Stimulated activated CD4-positive, alpha-beta T cell treated with anti-CD3 and anti-CD28 coated beads, Interleukin-2, amount 100 ng/mL, for 48 hours (primary cell): ENCODE measurements at regions not wholly inside any gene's neighbourhood (a gene's known extent, or its start where the extent isn't known, plus 50 kb on each side); places are given as distances from the start of the nearest gene placed in this dataset.

Experiments
- DNase-seq, 2 donors: peaks; one replicate each; pipeline ENCODE4 v3.0.0-alpha.2; 2020

GRCh38 chr12:38139456-38139855 lies 177.1 kb upstream of the ALG10B start:
- DNase-seq, result no peak

GRCh38 chr12:38141239-38141638 lies 175.3 kb upstream of the ALG10B start:
- no peak for DNase-seq

- no peak for DNase-seq
These were observed 174.7 kb upstream of the ALG10B start for GRCh38 chr12:38141861-38142260.

DNA sequence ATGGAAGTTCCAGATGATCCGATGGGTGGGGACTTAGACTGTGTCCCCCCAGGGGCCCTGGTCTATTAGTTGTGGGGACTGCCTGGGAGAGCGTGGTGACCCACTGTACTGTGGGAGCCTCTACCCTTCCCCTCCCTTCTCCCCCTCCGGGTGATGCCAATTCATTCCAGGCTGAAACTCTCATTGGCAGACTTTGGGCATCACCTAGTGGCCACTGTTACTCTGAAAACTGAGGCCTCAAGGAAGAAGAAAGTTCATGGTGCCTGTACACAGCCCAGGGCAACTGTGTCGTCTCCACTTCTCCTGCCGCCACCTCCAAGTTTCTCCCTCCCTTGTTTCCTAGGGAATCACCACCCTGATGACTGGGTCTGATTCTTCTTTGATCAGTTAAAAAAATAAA lies 173.6 kb upstream of the ALG10B start:
- DNase-seq, result no peak

DNA sequence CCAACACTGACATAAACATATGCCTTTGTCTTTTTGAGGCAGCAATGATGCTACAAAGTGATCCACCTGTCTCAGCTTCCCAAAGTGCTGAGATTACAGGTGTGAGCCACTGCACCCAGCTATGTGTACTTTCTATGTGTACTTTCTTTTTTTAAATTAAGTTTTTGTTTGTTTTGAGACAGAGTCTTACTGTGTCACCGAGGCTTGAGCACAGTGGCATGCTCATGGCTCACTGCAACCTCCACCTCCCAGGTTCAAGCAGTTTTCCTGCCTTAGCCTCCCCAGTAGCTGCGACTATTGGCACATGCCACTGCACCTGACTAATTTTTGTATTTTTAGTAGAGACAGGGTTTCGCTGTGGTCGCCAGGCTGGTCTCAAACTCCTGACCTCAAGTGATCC lies 172.5 kb upstream of the ALG10B start:
- DNase-seq, result no peak

GRCh38 chr12:38144601-38145436 lies 171.8 kb upstream of the ALG10B start:
- DNase-seq, result no peak

GRCh38 chr12:38149395-38150073 lies 167.0 kb upstream of the ALG10B start:
- DNase-seq, result no peak

DNA sequence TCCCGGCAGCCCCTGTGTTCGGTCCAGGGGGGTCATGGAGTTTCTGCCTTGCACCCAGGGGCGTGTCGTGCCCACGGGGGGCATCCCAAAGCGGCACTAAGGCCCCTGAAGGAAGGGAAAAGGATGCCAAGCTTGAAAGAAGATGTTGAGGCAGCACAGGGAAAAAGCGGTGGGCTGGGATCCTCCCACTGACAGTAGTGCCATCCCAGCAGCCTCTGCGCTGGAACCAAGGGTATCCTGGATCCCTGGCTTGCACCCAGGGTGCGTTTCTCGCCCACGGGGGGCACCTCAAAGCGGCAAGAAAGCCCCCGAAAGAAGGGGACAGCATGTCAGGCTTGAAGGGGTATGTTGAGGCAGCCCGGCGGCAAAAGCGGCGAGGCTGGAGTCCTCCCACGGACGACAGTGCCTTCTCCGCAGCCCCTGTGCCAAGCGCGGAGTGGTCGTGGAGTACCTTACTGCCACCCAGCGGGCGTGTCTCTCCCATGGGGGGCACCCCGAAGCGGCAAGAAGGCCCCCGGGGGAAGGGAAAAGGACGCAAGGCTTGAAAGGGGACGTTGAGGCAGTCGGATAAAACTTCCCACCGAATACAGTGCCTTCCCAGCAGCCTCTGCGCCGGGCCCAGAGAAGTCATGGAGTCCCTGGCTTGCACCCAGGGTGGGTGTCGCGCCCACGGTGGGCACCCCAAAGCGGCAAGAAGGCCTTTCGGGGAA lies 164.4 kb upstream of the ALG10B start:
- no peak for DNase-seq

DNA sequence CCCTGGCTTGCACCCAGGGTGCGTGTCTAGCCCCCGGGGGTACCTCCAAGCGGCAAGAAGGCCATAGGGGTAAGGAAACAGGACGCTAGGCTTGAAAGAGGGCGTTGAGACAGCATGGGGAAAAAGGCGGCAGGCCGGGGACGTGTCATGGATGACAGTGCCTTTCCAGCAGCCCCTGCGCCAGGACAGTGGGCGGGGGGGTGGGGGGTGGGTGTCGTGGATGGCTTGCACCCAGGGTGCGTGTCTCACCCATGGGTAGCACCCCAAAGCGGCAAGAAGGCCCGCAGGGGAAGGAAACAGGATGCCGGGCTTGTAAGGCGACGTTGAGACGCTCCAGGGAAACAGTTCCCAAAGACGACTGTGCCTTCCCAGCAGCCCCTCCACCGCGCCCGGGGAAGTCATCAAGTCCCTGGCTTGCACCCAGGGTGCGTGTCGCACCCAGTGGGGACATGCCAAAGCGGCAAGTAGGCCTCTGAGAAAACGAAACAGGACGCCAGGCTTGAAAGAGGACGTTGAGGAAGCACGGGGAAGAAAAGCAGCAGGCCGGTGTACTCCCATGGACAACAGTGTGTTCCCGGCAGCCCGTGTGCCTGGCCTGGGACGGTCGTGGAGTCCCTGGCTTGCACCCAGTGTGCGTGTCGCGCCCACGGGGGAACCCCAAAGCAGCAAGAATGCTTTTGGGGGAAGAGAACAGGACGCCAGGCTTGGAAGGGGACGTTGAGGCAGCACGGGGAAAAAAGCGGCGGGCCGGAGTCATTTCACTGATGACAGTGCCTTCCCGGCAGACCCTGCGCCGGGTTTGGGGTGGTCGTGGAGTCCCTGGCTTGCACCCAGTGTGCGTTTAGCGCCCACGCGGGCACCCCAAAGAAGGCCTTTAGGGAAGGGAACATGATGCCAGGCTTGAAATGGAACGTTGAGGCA lies 163.5 kb upstream of the ALG10B start:
- DNase-seq, result no peak

- DNase-seq, result no peak
These were observed 162.9 kb upstream of the ALG10B start for GRCh38 chr12:38153737-38154061.

- DNase-seq, result no peak
These were observed 162.2 kb upstream of the ALG10B start for GRCh38 chr12:38154096-38155019.

DNA sequence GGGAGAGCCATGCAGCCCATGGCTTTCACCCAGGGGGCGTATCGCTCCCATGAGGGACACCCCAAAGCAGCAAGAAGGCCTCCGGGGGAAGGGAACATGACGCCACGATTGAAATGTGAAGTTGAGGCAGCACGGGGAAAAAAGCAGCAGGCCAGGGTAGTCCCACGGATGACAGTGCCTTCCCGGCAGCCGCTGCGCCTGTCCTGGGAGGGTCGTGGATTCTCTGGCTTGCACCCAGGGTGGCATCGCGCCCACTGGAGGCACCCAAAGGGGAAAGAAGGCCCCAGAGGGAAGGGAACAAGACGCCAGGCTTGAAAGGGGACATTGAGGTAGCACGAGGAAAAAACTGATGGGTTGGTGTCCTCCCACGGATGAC lies 161.6 kb upstream of the ALG10B start:
- no peak for DNase-seq

DNA sequence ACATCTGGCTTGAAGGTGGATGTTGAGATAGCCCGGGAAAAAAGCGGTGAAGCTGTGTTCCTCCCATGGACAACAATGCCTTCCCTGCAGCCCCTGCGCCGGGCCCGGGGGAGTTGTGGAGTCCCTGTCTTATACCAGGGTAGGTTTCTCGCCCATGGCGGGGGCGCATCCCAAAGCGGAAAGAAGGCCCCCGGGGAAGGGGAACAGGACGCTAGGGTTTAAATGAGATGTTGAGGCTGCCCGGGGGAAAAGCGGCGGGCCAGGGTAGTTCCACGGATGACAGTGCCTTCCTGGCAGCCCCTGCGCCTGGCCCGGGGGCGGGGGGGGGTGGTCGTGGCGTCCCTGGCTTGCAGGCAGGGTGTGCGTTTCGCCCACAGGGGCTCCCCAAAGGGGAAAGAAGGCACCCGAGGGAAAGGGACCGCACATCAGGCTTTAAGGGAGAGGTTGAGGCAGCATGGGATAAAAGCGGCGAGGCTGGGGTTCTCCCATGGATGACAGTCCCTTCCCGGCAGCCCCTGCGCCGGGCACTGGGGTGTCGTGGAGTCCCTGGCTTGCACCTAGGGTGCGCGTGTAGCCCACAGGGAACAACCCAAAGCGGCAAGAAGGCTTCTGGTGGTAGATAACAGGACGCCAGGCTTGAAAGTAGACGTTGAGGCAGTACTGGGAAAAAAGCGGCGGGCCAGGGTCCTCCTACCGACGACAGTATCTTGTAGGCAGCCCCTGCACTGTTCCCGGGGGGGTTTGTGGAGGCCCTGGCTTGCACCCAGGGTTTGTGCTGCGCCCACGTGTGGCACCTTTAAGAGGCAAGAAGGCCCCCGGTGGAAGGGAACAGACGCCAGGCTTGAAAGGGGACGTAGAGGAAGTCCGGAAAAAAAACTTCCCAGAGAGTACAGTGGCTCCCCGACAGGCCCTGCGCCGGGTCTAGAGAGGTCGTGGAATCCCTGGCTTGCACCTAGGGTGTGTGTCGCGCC lies 160.8 kb upstream of the ALG10B start:
- no peak for DNase-seq

DNA sequence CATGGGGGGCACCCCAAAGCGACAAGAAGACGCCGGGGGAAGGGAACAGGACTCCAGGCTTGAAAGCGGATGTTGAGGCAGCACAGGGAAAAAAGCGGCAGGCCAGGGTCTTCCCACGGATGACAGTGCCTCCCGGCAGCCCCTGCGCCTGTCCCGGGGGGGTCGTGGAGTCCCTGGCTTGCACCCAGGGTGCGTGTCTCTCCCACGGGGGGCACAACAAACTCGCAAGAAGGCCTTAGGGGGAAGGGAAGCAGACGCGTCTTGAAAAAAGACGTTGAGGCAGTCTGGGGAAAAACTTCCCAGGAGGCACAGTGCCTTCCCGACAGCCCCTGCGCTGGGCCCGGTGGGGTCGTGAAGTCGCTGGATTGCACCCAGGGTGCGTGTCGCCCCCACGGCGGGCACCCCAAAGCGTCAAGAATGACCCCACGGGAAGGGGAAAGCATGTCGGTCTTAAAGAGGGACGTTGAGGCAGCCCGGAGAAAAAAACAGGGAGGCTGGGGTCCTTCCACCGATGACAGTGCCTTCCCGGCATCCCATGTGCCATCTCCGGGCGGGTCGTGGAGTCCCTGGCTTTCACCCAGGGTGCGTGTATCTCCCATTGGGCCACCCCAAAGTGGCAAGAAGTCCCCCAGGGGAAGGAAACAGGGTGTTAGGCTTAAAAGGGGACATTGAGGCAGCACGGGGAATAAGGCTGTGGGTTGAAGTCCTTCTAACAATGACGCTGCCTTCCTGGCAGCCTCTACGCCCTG lies 159.9 kb upstream of the ALG10B start:
- DNase-seq, result no peak

- DNase-seq, result no peak
These were observed 159.2 kb upstream of the ALG10B start for GRCh38 chr12:38157274-38157932.

GRCh38 chr12:38157933-38158401 lies 158.6 kb upstream of the ALG10B start:
- no peak for DNase-seq

DNA sequence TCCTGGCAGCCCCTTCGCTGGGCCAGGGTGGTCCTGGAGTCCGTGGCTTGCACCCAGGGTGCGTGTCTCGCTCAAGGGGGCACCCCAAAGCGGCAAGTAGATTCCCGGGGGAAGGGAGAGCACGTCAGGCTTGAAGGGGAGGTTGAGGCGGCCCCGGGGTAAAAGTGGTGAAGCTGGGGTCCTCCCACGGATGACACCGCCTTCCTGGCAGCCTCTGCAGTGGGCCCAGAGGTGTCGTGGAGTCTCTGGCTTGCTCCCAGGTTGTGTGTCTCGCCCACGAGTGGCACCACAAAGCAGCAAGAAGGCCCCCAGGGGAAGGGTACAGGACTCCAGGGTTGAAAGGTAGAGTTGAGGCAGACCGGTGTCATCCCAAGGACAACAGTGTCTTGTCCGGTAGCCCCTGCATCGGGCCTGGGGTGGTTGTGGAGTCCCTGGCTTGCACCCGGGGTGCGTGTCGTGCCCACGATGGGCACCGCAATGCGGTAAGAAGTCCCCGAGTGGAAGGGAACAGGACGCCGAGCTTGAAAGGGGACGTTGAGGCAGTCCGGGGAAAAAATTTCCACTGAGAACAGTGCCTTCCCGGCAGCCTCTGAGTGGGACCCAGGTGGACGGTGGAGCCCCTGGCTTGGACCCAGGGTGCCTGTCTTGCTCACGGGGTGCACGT lies 158.0 kb upstream of the ALG10B start:
- no peak for DNase-seq

DNA sequence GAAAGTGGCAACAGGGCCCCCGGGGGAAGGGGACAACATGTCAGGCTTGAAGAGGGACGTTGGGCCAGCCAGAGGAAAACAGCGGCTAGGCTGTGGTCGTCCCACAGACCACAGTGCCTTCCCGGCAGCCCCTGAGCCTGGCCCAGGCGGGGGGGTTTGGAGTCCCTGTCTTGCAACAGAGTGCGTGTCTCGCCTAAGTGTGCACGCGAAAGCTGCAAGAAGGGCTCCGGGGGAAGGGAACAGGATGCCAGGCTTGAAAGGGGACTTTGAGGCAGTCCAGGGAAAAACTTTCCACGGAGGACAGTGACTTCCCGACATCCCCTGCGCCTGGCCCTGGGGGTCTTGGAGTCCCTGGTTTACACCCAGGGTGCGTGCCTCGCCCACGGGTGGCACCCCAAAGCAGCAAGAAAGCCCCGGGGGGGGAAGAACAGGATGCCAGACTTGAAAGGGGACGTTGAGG lies 157.5 kb upstream of the ALG10B start:
- no peak for DNase-seq
